ENCODE measurements at regions not wholly inside any gene's neighbourhood (a gene's known extent, or its start where the extent isn't known, plus 50 kb on each side); places are given as distances from the start of the nearest gene placed in this dataset.

DNA sequence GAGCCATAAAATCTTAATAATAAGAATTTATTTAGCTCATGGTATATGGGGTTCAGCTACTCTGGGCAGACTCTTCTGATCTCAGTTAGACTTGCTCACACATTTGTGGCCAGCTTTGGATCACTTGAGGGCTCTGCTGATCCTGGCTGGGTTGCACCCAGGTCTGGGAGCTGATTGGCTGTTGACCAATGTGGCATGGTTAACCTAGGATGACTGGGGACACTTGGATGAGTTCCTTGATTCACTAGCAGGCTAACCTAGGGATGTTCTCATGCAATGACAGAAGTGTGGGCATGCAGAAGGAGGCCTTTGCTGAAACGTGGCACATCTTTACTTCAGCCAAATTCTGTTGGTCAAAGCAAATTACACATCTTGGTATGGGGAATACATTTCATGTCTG, 569.5 kb downstream of the UTRN start:
- H3K4me3 Mint-ChIP-seq = no peak overlapping the region
- DNase-seq = no peak
- H3K27me3 Mint-ChIP-seq (ENCODE audit: insufficient read depth) = peaks cover 4% of the 10 kb centered on the region; the same call in 1 of the 2 replicates
- H3K27ac Mint-ChIP-seq = no peak overlapping the region
- peaks cover 6% of the 10 kb centered on the region; the same call in 1 of the 2 replicates for H3K36me3 Mint-ChIP-seq (ENCODE audit: low read depth)
- TF ChIP-seq CTCF (IDR thresholded peaks at IDR 0.05) = no peak
- H3K9me3 Mint-ChIP-seq = no peaks in the 10 kb centered on the region
- 0 out of 2 replicates have a peak, but pooled peaks cover 6% of the 10 kb centered on the region for H3K4me1 Mint-ChIP-seq (ENCODE audit: low read depth)

GRCh38 chr6:144855375-144855774, 570.2 kb downstream of the UTRN start:
- no peak for TF ChIP-seq CTCF (IDR thresholded peaks at IDR 0.05)
- Mint-ChIP-seq H3K9me3 (no peaks in the 10 kb centered on the region), H3K4me1 (ENCODE audit: low read depth) (0 out of 2 replicates have a peak, but pooled peaks cover 6% of the 10 kb centered on the region), H3K36me3 (ENCODE audit: low read depth) (peaks cover 5% of the 10 kb centered on the region; the same call in 1 of the 2 replicates), H3K27ac (no peak overlapping the region), H3K27me3 (ENCODE audit: insufficient read depth) (peaks cover 4% of the 10 kb centered on the region; the same call in 1 of the 2 replicates), H3K4me3 (no peak overlapping the region)
- DNase-seq = no peak

GRCh38 chr6:144855812-144856531, 570.8 kb downstream of the UTRN start:
- Mint-ChIP-seq H3K27ac (no peak overlapping the region), H3K4me3 (no peak overlapping the region), H3K9me3 (no peaks in the 10 kb centered on the region), H3K4me1 (ENCODE audit: low read depth) (0 out of 2 replicates have a peak, but pooled peaks cover 6% of the 10 kb centered on the region), H3K27me3 (ENCODE audit: insufficient read depth) (peaks cover 4% of the 10 kb centered on the region; the same call in 1 of the 2 replicates), H3K36me3 (ENCODE audit: low read depth) (no peaks in the 10 kb centered on the region; the same call in 1 of the 2 replicates)
- no peak for DNase-seq
- no peak for TF ChIP-seq CTCF (IDR thresholded peaks at IDR 0.05)

DNA sequence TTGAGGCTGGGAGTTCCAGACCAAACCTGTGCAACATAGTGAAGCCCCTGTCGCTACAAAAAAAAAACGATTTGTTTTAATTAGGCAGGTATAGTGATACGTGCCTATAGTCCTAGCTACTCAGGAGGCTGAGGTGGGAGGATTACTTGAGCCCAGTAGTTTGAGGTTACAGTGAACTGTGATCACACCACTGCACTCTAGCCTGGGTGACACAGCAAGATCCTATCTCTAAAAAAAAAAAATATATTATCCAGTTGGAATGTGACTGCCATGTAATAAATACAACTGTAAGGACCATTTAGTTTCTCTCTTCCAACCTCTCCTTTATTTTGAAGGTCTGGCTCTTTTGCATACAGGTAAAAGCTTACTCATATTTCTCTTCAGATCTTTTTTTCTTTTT, 571.5 kb downstream of the UTRN start:
- Mint-ChIP-seq H3K9me3 (no peaks in the 10 kb centered on the region), H3K4me3 (no peak overlapping the region), H3K27me3 (ENCODE audit: insufficient read depth) (peaks cover 4% of the 10 kb centered on the region; the same call in 1 of the 2 replicates), H3K4me1 (ENCODE audit: low read depth) (0 out of 2 replicates have a peak, but pooled peaks cover 6% of the 10 kb centered on the region), H3K36me3 (ENCODE audit: low read depth) (no peaks in the 10 kb centered on the region), H3K27ac (no peak overlapping the region)
- DNase-seq = no peak
- TF ChIP-seq CTCF (IDR thresholded peaks at IDR 0.05) = no peak

- TF ChIP-seq CTCF (IDR thresholded peaks at IDR 0.05) = no peak
- no peaks in the 10 kb centered on the region for H3K9me3 Mint-ChIP-seq
- no peak overlapping the region for H3K27ac Mint-ChIP-seq
- no peaks in the 10 kb centered on the region for H3K36me3 Mint-ChIP-seq (ENCODE audit: low read depth)
- H3K4me3 Mint-ChIP-seq = no peak overlapping the region
- H3K27me3 Mint-ChIP-seq (ENCODE audit: insufficient read depth) = peaks cover 4% of the 10 kb centered on the region; the same call in 1 of the 2 replicates
- DNase-seq = no peak
- H3K4me1 Mint-ChIP-seq (ENCODE audit: low read depth) = 0 out of 2 replicates have a peak, but pooled peaks cover 6% of the 10 kb centered on the region
Observed at GRCh38 chr6:144857086-144857485, 572.0 kb downstream of the UTRN start.

Data from HFFc6 (cell line).